ENCODE measurements at regions not wholly inside any gene's neighbourhood (a gene's known extent, or its start where the extent isn't known, plus 50 kb on each side); places are given as distances from the start of the nearest gene placed in this dataset.

DNA sequence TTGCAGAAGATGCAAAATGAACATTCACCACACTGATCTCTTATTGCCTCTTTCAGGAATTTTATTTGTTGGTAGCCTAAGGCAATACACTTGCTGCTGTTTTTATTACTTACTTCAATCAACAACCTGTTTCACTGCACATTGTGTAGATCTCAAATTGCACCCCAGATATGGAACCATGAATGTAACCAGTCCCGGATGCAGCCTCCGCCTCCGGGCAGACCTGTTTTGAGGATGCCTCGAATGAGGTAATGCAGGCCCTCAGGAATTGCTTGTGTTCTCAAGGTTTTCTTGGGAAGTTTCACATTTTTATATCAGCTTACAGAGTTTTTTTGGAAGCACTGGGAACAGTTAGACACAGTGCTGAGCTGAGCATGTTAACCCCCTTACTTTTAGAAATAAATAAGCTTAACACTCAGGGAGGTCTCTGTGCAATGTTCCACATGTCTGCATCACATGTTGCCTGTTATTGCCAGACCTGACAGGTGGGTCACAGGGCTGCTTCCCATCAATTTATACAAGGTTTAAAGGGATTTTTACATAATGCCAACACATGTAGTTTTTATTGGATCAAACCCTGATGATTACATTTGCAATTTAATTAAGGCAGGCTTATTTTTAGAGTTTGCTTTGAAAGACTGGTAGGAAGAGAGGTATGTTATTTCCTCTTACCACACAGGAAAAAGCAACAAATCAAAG lies 193.1 kb upstream of the POM121L12 start:
- no peak for TF ChIP-seq MXI1 (IDR thresholded peaks at IDR 0.05; ENCODE audit: borderline replicate concordance, low read depth, low read length)
- TF ChIP-seq, protein P1, sequence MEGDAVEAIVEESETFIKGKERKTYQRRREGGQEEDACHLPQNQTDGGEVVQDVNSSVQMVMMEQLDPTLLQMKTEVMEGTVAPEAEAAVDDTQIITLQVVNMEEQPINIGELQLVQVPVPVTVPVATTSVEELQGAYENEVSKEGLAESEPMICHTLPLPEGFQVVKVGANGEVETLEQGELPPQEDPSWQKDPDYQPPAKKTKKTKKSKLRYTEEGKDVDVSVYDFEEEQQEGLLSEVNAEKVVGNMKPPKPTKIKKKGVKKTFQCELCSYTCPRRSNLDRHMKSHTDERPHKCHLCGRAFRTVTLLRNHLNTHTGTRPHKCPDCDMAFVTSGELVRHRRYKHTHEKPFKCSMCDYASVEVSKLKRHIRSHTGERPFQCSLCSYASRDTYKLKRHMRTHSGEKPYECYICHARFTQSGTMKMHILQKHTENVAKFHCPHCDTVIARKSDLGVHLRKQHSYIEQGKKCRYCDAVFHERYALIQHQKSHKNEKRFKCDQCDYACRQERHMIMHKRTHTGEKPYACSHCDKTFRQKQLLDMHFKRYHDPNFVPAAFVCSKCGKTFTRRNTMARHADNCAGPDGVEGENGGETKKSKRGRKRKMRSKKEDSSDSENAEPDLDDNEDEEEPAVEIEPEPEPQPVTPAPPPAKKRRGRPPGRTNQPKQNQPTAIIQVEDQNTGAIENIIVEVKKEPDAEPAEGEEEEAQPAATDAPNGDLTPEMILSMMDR (conservative IDR thresholded peaks at IDR 0.05; ENCODE audit: low read depth, low read length): no peak
- no peak for TF ChIP-seq RAD21 (IDR thresholded peaks at IDR 0.05; ENCODE audit: low read length)
- TF ChIP-seq CHD1 (IDR thresholded peaks at IDR 0.05; ENCODE audit: low read depth, low read length): no peak
- TF ChIP-seq CEBPB (IDR thresholded peaks at IDR 0.05; ENCODE audit: low read depth, low read length): no peak
- TF ChIP-seq, protein P2, sequence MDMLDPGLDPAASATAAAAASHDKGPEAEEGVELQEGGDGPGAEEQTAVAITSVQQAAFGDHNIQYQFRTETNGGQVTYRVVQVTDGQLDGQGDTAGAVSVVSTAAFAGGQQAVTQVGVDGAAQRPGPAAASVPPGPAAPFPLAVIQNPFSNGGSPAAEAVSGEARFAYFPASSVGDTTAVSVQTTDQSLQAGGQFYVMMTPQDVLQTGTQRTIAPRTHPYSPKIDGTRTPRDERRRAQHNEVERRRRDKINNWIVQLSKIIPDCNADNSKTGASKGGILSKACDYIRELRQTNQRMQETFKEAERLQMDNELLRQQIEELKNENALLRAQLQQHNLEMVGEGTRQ (IDR thresholded peaks at IDR 0.05; ENCODE audit: low read depth, low read length): no peak
- TF ChIP-seq RFX5 (IDR thresholded peaks at IDR 0.05; ENCODE audit: low read depth, low read length): no peak
- TF ChIP-seq POLR2A (IDR thresholded peaks at IDR 0.05; ENCODE audit: low read depth, low read length): no peak
- TF ChIP-seq MAFK (IDR thresholded peaks at IDR 0.05; ENCODE audit: low read depth, low read length): no peak
- TF ChIP-seq, protein P3, sequence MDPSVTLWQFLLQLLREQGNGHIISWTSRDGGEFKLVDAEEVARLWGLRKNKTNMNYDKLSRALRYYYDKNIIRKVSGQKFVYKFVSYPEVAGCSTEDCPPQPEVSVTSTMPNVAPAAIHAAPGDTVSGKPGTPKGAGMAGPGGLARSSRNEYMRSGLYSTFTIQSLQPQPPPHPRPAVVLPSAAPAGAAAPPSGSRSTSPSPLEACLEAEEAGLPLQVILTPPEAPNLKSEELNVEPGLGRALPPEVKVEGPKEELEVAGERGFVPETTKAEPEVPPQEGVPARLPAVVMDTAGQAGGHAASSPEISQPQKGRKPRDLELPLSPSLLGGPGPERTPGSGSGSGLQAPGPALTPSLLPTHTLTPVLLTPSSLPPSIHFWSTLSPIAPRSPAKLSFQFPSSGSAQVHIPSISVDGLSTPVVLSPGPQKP (IDR thresholded peaks at IDR 0.05; ENCODE audit: borderline replicate concordance, low read depth, low read length): no peak
